GM23248 (cell line): ENCODE measurements at regions not wholly inside any gene's neighbourhood (a gene's known extent, or its start where the extent isn't known, plus 50 kb on each side); places are given as distances from the start of the nearest gene placed in this dataset.

Experiments
- DNase-seq: peaks from one replicate; pipeline ENCODE4 v3.0.0-alpha.2; 2015
- H2AFZ ChIP-seq: fragments of 200-600 bp; sonication (generic); 2 replicates; pipeline ENCODE4 v1.6.1; 2016; ENCODE audit warnings: antibody characterized with exemption
- H3F3A ChIP-seq: fragments of 200-600 bp; sonication (generic); 2 replicates; pipeline ENCODE4 v1.6.1; 2016; ENCODE audit warnings: mild to moderate bottlenecking, antibody characterized with exemption, mixed run types; ENCODE audit not compliant: insufficient read depth
- H3K27ac ChIP-seq: fragments of 200-600 bp; sonication (generic); 2 replicates; pipeline ENCODE4 v1.5.1; 2016; ENCODE audit warnings: mild to moderate bottlenecking
- H3K27me3 ChIP-seq: fragments of 200-600 bp; sonication (generic); replicated peaks from 2 replicates; pipeline ENCODE4 v1.6.1; 2016; ENCODE audit warnings: mild to moderate bottlenecking; ENCODE audit not compliant: insufficient read depth
- H3K36me3 ChIP-seq: fragments of 200-600 bp; sonication (generic); 2 replicates; pipeline ENCODE4 v1.6.1; 2016; ENCODE audit warnings: low read depth, mild to moderate bottlenecking
- H3K4me1 ChIP-seq: fragments of 200-600 bp; sonication (generic); 2 replicates; pipeline ENCODE4 v1.6.1; 2016; ENCODE audit warnings: mild to moderate bottlenecking; ENCODE audit not compliant: insufficient read depth
- H3K4me2 ChIP-seq: fragments of 200-600 bp; sonication (generic); one replicate; pipeline ENCODE4 v1.6.1; 2016; ENCODE audit warnings: mild to moderate bottlenecking; ENCODE audit not compliant: unreplicated experiment
- H3K4me3 ChIP-seq: fragments of 200-600 bp; sonication (generic); 2 replicates; pipeline ENCODE4 v1.5.1; 2016; ENCODE audit warnings: mild to moderate bottlenecking
- H3K79me2 ChIP-seq: fragments of 200-600 bp; sonication (generic); 2 replicates; pipeline ENCODE4 v1.6.1; 2016; ENCODE audit warnings: mild to moderate bottlenecking; ENCODE audit not compliant: insufficient read depth
- H3K9ac ChIP-seq: fragments of 200-600 bp; sonication (generic); 2 replicates; pipeline ENCODE4 v1.6.1; 2016; ENCODE audit warnings: mild to moderate bottlenecking
- H3K9me2 ChIP-seq: fragments of 200-600 bp; sonication (generic); 2 replicates; pipeline ENCODE4 v1.6.1; 2016; ENCODE audit warnings: mixed run types, mild to moderate bottlenecking, moderate library complexity; ENCODE audit not compliant: insufficient read depth
- H3K9me3 ChIP-seq: fragments of 200-600 bp; sonication (generic); one replicate; pipeline ENCODE4 v1.6.1; 2017; ENCODE audit warnings: low read depth
- H4K20me1 ChIP-seq: fragments of 200-600 bp; sonication (generic); 2 replicates; pipeline ENCODE4 v1.6.0; 2016; ENCODE audit not compliant: insufficient read depth
- EZH2 ChIP-seq: fragments of 200-600 bp; sonication (generic); IDR thresholded peaks from 2 replicates; pipeline ENCODE4 v1.6.1; 2018; ENCODE audit warnings: antibody characterized with exemption, mild to moderate bottlenecking; ENCODE audit not compliant: insufficient read depth, poor library complexity, severe bottlenecking
- EZH2phosphoT487 ChIP-seq: fragments of 200-600 bp; sonication (generic); IDR thresholded peaks from 2 replicates; pipeline ENCODE4 v1.6.1; 2018; ENCODE audit warnings: antibody characterized with exemption, moderate library complexity, mild to moderate bottlenecking, low read depth; ENCODE audit not compliant: insufficient read depth
- WGBS, 2 experiments: methylation state at CpG; one replicate each; pipeline ENCODE4 v1.1.6; 2015 to 2017; ENCODE audit warnings: low lambda C conversion rate in 2 of 2, low coverage in 1 of 2; ENCODE audit errors: missing lambda C conversion rate in 2 of 2; 5-methylcytosine and 5-hydroxymethylcytosine counted together
- in situ Hi-C: fragments of 300-500 bp; cut with MboI; formaldehyde crosslinking; loops from 2 replicates; pipeline ENCODE4 v1.15.0; 2020

- H3K79me2 ChIP-seq: no peaks in the 10 kb centered on the region
- H4K20me1 ChIP-seq: no peaks in the 10 kb centered on the region
- no peak overlapping the region for H3K9ac ChIP-seq
- peaks cover 8% of the 10 kb centered on the region for H3K4me1 ChIP-seq
- H3K27ac ChIP-seq: no peak overlapping the region
- H2AFZ ChIP-seq: no peak overlapping the region
- no peaks in the 10 kb centered on the region for H3K9me2 ChIP-seq
- H3K36me3 ChIP-seq: no peaks in the 10 kb centered on the region
- H3K4me3 ChIP-seq: no peak overlapping the region
- no peaks in the 10 kb centered on the region for H3K27me3 ChIP-seq
- in situ Hi-C loops: no loop called here
- H3F3A ChIP-seq: no peaks in the 10 kb centered on the region
- no peak for DNase-seq
- no peaks in the 10 kb centered on the region for H3K9me3 ChIP-seq
- no peak overlapping the region for H3K4me2 ChIP-seq
- TF ChIP-seq EZH2phosphoT487 (no peak), EZH2 (no peak)
Observed at GRCh38 chr18:29960539-29960938, 1082.0 kb downstream of the DSC3 start.

GRCh38 chr18:29930231-29930630 lies 1112.3 kb downstream of the DSC3 start:
- Histone ChIP-seq H2AFZ (no peak overlapping the region), H3K9me3 (no peaks in the 10 kb centered on the region), H3K27ac (no peak overlapping the region), H3K4me3 (no peak overlapping the region), H3K4me2 (no peak overlapping the region), H3K9me2 (no peaks in the 10 kb centered on the region), H3K9ac (no peak overlapping the region), H3K4me1 (no peaks in the 10 kb centered on the region), H3K27me3 (no peaks in the 10 kb centered on the region), H3K79me2 (no peaks in the 10 kb centered on the region), H3K36me3 (no peaks in the 10 kb centered on the region), H4K20me1 (no peaks in the 10 kb centered on the region), H3F3A (no peaks in the 10 kb centered on the region)
- WGBS, 2 experiments: 5 to 21% methylated on average over 1 of the region's 1 CpG
- DNase-seq: no peak
- in situ Hi-C loops: no loop called here
- TF ChIP-seq EZH2: no peak
- TF ChIP-seq EZH2phosphoT487: no peak

DNA sequence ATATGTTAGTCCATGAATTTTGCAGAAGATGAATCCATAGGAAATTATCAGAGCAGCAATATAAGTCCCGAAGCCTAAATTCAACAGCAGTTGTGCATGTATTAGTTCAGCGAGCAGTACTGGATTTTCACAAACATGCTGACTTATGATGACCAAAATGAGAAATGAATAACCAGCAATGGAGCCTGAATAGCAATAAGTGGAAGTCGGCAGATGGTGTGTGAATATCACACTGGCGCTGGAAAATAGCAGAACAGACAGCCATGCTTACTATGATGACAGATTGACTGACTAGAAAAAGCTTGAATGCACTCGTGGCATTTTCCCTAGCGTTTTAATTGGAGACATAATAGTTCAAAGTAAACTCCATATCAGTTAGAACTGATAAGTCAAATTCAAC lies 1114.5 kb downstream of the DSC3 start:
- H3K9me2 ChIP-seq: no peaks in the 10 kb centered on the region
- H3K4me2 ChIP-seq: no peak overlapping the region
- H2AFZ ChIP-seq: no peak overlapping the region
- no peak for DNase-seq
- H3K27me3 ChIP-seq: no peaks in the 10 kb centered on the region
- no peaks in the 10 kb centered on the region for H3K4me1 ChIP-seq
- in situ Hi-C loops: no loop called here
- no peak overlapping the region for H3K9ac ChIP-seq
- H3K36me3 ChIP-seq: no peaks in the 10 kb centered on the region
- no peaks in the 10 kb centered on the region for H3F3A ChIP-seq
- WGBS, 2 experiments: 11 to 16% methylated on average over 6 of the region's 6 CpGs
- no peak for TF ChIP-seq EZH2
- H4K20me1 ChIP-seq: no peaks in the 10 kb centered on the region
- H3K27ac ChIP-seq: no peak overlapping the region
- H3K9me3 ChIP-seq: no peaks in the 10 kb centered on the region
- H3K79me2 ChIP-seq: no peaks in the 10 kb centered on the region
- H3K4me3 ChIP-seq: no peak overlapping the region

DNA sequence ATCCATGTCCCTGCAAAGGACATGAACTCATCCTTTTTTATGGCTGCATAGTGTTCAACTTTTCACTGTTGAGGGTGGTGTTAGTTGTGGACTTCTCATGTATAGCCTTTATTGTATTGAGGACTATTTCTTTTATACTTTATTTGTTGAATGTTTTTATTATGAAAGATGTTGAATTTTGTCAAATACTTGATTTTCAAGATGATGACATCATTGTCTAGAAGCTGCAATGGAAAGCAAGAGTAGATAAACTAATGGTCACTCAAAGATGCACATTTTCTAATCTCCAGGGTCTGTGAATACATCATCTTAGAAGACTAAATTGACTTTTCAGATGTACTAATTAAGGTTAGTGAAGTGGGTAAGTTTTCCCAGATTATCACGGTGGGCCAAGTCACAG lies 1117.0 kb downstream of the DSC3 start:
- Histone ChIP-seq H4K20me1 (no peaks in the 10 kb centered on the region), H3K4me1 (no peaks in the 10 kb centered on the region), H3K36me3 (no peaks in the 10 kb centered on the region), H3K27me3 (no peaks in the 10 kb centered on the region), H3K4me2 (no peak overlapping the region), H3K79me2 (no peaks in the 10 kb centered on the region), H3K27ac (no peak overlapping the region), H3K9ac (no peak overlapping the region), H3K9me2 (no peaks in the 10 kb centered on the region), H3F3A (no peaks in the 10 kb centered on the region), H3K4me3 (no peak overlapping the region), H2AFZ (no peak overlapping the region), H3K9me3 (no peaks in the 10 kb centered on the region)
- DNase-seq: no peak
- TF ChIP-seq EZH2phosphoT487 (no peak), EZH2 (no peak)
- 29% methylated on average over 1 of the region's 1 CpG for WGBS, 2 experiments
- in situ Hi-C loops: no loop called here

GRCh38 chr18:29912351-29912750 lies 1130.2 kb downstream of the DSC3 start:
- 27 to 29% methylated on average over 7 of the region's 7 CpGs for WGBS, 2 experiments
- in situ Hi-C loops: no loop called here
- TF ChIP-seq EZH2phosphoT487: no peak
- TF ChIP-seq EZH2: no peak
- Histone ChIP-seq H3K9me2 (no peaks in the 10 kb centered on the region), H4K20me1 (no peaks in the 10 kb centered on the region), H3K9ac (no peak overlapping the region), H3K4me2 (no peak overlapping the region), H2AFZ (no peak overlapping the region), H3K27me3 (no peaks in the 10 kb centered on the region), H3K36me3 (no peaks in the 10 kb centered on the region), H3K27ac (no peak overlapping the region), H3K4me3 (no peak overlapping the region), H3K79me2 (no peaks in the 10 kb centered on the region), H3F3A (no peaks in the 10 kb centered on the region), H3K9me3 (no peaks in the 10 kb centered on the region), H3K4me1 (no peaks in the 10 kb centered on the region)
- DNase-seq: no peak
